Activated CD8-positive, alpha-beta memory T cell treated with anti-CD3 and anti-CD28 coated beads, Interleukin-2, amount 10 ng/mL, durations not matched to agents 7 days and 5 days (primary cell): ENCODE measurements at regions not wholly inside any gene's neighbourhood (a gene's known extent, or its start where the extent isn't known, plus 50 kb on each side); places are given as distances from the start of the nearest gene placed in this dataset.

Source experiments
- ATAC-seq: fragments of 150-1000 bp; cut with Tn5 transposase; one replicate; pipeline ENCODE4 v1.10.0; 2021; ENCODE audit warnings: moderate library complexity
- CTCF ChIA-PET: fragments of 350-600 bp; sonication (Branson Sonifier 250); formaldehyde crosslinking; loops from one replicate; lab custom pipeline; 2021; ENCODE audit warnings: antibody characterized with exemption; lab: Charles Lee
- DNase-seq: peaks from one replicate; pipeline ENCODE4 v3.0.0-alpha.2; 2020
- H3K27ac Mint-ChIP-seq: one replicate; pipeline ENCODE4 v1.8.0; 2021; ENCODE audit warnings: mild to moderate bottlenecking, mixed read lengths
- H3K27me3 Mint-ChIP-seq: one replicate; pipeline ENCODE4 v1.8.0; 2021; ENCODE audit warnings: mixed read lengths
- H3K36me3 Mint-ChIP-seq: one replicate; pipeline ENCODE4 v1.8.0; 2021; ENCODE audit warnings: mild to moderate bottlenecking, mixed read lengths
- H3K4me1 Mint-ChIP-seq: one replicate; pipeline ENCODE4 v1.8.0; 2021; ENCODE audit warnings: mixed read lengths
- H3K4me3 Mint-ChIP-seq: one replicate; pipeline ENCODE4 v1.8.0; 2021; ENCODE audit warnings: mild to moderate bottlenecking, moderate library complexity, mixed read lengths
- H3K9me3 Mint-ChIP-seq: one replicate; pipeline ENCODE4 v1.8.0; 2022; ENCODE audit warnings: low read depth, mixed read lengths

GRCh38 chr10:110404825-110405224, 92.9 kb upstream of the DUSP5 start:
- CTCF ChIA-PET: no interaction called here
- Mint-ChIP-seq H3K27ac (no peak overlapping the region), H3K9me3 (no peaks in the 10 kb centered on the region)

DNA sequence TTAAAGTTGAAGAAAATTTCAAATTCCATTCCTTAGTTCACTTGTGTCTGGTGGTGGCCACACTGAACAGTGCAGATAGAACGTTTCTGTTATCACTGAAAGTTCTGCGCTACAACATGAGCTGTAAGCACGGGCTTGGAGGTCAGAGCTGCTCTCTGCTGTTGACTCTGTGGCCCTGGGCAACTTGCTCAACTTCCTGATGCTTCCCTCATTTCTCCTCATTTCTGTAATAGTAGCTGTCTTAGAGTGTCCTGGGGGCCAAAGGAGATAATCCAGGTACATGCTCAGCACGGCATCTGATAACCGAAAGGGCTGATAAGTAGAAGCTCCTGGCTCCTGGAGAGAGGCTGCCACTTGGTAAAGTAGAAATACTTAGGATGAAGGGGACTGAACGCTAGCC, 92.3 kb upstream of the DUSP5 start:
- H3K4me3 Mint-ChIP-seq: no peak overlapping the region
- no peak for ATAC-seq
- CTCF ChIA-PET: no interaction called here
- peaks cover 2% of the 10 kb centered on the region for H3K36me3 Mint-ChIP-seq
- H3K27ac Mint-ChIP-seq: no peak overlapping the region
- no peaks in the 10 kb centered on the region for H3K9me3 Mint-ChIP-seq
- H3K4me1 Mint-ChIP-seq: peaks cover 43% of the 10 kb centered on the region
- H3K27me3 Mint-ChIP-seq: no peaks in the 10 kb centered on the region
- DNase-seq: no peak

More at GRCh38 chr10:110404825-110405224, 92.9 kb upstream of the DUSP5 start:
- ATAC-seq: no peak
- no peak for DNase-seq
- H3K4me1 Mint-ChIP-seq: peaks cover 44% of the 10 kb centered on the region
- H3K27me3 Mint-ChIP-seq: no peaks in the 10 kb centered on the region
- H3K4me3 Mint-ChIP-seq: no peak overlapping the region
- peaks cover under 1% of the 10 kb centered on the region for H3K36me3 Mint-ChIP-seq

GRCh38 chr10:110407301-110408170, 90.2 kb upstream of the DUSP5 start:
- no peaks in the 10 kb centered on the region for H3K27me3 Mint-ChIP-seq
- DNase-seq (no peak), ATAC-seq (no peak)
- no peaks in the 10 kb centered on the region for H3K9me3 Mint-ChIP-seq
- H3K4me3 Mint-ChIP-seq: no peak overlapping the region
- peaks cover 2% of the 10 kb centered on the region for H3K36me3 Mint-ChIP-seq
- peaks cover 40% of the 10 kb centered on the region for H3K4me1 Mint-ChIP-seq
- CTCF ChIA-PET: interaction anchor here (0.8 to 1.6 kb wide), 5 partner anchors 8 to 89 kb away, joined by 3 to 5 read pairs (median 4); no protein-coding TSS in a partner anchor
- no peak overlapping the region for H3K27ac Mint-ChIP-seq

GRCh38 chr10:110408203-110408871, 89.4 kb upstream of the DUSP5 start:
- Mint-ChIP-seq H3K36me3 (peaks cover 2% of the 10 kb centered on the region), H3K4me1 (peaks cover 48% of the 10 kb centered on the region), H3K27ac (no peak overlapping the region), H3K27me3 (no peaks in the 10 kb centered on the region), H3K9me3 (no peaks in the 10 kb centered on the region), H3K4me3 (no peak overlapping the region)
- DNase-seq (no peak), ATAC-seq (no peak)
- CTCF ChIA-PET: interaction anchor here (0.8 to 1.6 kb wide), 3 partner anchors 7 to 43 kb away, joined by 3 to 5 read pairs (median 5); no protein-coding TSS in a partner anchor

DNA sequence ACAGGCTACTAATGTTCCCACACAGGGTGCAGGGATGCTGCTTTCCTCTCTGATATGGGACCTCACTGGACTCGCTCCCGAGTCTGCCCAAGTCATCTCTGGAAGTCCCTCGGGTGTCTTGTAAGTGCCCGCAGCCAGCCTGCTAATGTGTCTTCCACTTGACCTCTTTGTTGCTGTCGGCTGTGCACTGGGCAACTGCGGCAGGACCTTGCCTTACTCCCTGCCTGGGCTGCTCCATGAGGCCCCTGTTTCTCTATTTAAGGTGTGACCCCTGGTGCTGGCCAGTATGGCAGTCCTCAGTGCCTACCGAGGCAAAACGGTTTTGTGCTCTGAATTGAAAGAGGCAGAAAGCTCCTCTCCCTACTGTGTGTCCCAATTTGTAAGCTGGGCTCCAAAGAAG, 88.8 kb upstream of the DUSP5 start:
- no peaks in the 10 kb centered on the region for H3K27me3 Mint-ChIP-seq
- DNase-seq (no peak), ATAC-seq (no peak)
- H3K36me3 Mint-ChIP-seq: peaks cover 2% of the 10 kb centered on the region
- H3K27ac Mint-ChIP-seq: no peak overlapping the region
- H3K4me1 Mint-ChIP-seq: peaks cover 51% of the 10 kb centered on the region
- H3K9me3 Mint-ChIP-seq: no peaks in the 10 kb centered on the region
- CTCF ChIA-PET: interaction anchor here (0.8 to 1.6 kb wide), 3 partner anchors 10 to 55 kb away, joined by 3 to 5 read pairs (median 3); no protein-coding TSS in a partner anchor
- H3K4me3 Mint-ChIP-seq: no peak overlapping the region

GRCh38 chr10:110409488-110409887, 88.2 kb upstream of the DUSP5 start:
- H3K36me3 Mint-ChIP-seq: peaks cover 2% of the 10 kb centered on the region
- ATAC-seq (no peak), DNase-seq (no peak)
- H3K4me3 Mint-ChIP-seq: no peak overlapping the region
- no peak overlapping the region for H3K27ac Mint-ChIP-seq
- H3K9me3 Mint-ChIP-seq: no peaks in the 10 kb centered on the region
- CTCF ChIA-PET: interaction anchor here (0.8 to 1.6 kb wide), 3 partner anchors 10 to 55 kb away, joined by 3 to 5 read pairs (median 3); no protein-coding TSS in a partner anchor
- no peaks in the 10 kb centered on the region for H3K27me3 Mint-ChIP-seq
- H3K4me1 Mint-ChIP-seq: peaks cover 51% of the 10 kb centered on the region

- DNase-seq (no peak), ATAC-seq (no peak)
- H3K9me3 Mint-ChIP-seq: no peaks in the 10 kb centered on the region
- H3K27me3 Mint-ChIP-seq: no peaks in the 10 kb centered on the region
- CTCF ChIA-PET: interaction anchor here (1.3 kb wide), 1 partner anchor 12 kb away, joined by 5 read pairs; no protein-coding TSS in a partner anchor
- no peak overlapping the region for H3K27ac Mint-ChIP-seq
- H3K36me3 Mint-ChIP-seq: peaks cover 2% of the 10 kb centered on the region
- H3K4me1 Mint-ChIP-seq: peaks cover 51% of the 10 kb centered on the region
- no peak overlapping the region for H3K4me3 Mint-ChIP-seq
These were observed 87.8 kb upstream of the DUSP5 start for GRCh38 chr10:110409926-110410325.

DNA sequence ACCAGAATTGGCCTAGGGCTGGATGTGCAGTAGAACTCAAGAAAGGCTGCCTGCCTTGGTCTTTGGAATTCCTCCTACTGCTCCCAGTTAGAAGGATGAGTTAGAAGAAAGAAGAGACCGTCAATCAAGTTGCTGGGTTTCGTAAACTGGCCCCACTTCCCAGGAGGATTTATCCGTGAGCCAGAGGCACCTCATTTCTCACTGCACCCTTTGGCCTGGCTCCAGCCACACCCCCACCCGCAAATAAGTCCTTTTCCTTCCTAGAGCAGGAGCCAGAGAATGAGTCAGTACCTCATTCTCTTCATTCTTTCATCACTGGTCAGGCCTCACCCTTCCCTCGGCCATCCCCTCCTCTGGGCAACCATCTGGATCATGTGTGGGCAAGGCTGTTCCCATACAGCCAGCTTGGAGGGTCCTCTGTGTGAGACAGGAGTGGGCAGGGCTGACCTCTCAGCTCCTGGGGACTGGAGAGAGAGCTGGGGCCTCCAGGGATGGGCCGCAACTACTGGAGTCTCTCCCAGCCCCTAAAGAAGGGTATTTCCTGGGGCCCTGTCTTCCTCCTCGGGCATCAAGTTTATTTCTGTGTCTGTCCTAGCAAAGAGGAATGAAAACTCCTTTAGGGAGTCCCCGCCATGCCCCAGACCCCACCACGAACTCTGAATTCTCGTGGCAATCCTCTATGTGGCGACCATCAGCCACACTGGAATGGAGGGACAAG, 87.2 kb upstream of the DUSP5 start:
- Mint-ChIP-seq H3K4me3 (no peak overlapping the region), H3K27ac (no peak overlapping the region), H3K27me3 (no peaks in the 10 kb centered on the region), H3K4me1 (peaks cover 54% of the 10 kb centered on the region), H3K36me3 (peaks cover 2% of the 10 kb centered on the region), H3K9me3 (no peaks in the 10 kb centered on the region)
- CTCF ChIA-PET: interaction anchor here (1.5 to 2.6 kb wide), 2 partner anchors 16 to 37 kb away, joined by 3 to 7 read pairs; no protein-coding TSS in a partner anchor
- no peak for ATAC-seq
- DNase-seq: no peak

- no peaks in the 10 kb centered on the region for H3K9me3 Mint-ChIP-seq
- H3K4me1 Mint-ChIP-seq: peaks cover 56% of the 10 kb centered on the region
- no peaks in the 10 kb centered on the region for H3K27me3 Mint-ChIP-seq
- H3K4me3 Mint-ChIP-seq: no peak overlapping the region
- peaks cover 2% of the 10 kb centered on the region for H3K36me3 Mint-ChIP-seq
- CTCF ChIA-PET: interaction anchor here (0.9 to 4.2 kb wide), 4 partner anchors 16 to 87 kb away, joined by 3 to 19 read pairs (median 6); partner anchors contain the start of gene DUSP5
- H3K27ac Mint-ChIP-seq: peak overlapping the region; percentile 2
- ATAC-seq: no peak
- DNase-seq: no peak
These were observed 86.7 kb upstream of the DUSP5 start for GRCh38 chr10:110411047-110411410.

DNA sequence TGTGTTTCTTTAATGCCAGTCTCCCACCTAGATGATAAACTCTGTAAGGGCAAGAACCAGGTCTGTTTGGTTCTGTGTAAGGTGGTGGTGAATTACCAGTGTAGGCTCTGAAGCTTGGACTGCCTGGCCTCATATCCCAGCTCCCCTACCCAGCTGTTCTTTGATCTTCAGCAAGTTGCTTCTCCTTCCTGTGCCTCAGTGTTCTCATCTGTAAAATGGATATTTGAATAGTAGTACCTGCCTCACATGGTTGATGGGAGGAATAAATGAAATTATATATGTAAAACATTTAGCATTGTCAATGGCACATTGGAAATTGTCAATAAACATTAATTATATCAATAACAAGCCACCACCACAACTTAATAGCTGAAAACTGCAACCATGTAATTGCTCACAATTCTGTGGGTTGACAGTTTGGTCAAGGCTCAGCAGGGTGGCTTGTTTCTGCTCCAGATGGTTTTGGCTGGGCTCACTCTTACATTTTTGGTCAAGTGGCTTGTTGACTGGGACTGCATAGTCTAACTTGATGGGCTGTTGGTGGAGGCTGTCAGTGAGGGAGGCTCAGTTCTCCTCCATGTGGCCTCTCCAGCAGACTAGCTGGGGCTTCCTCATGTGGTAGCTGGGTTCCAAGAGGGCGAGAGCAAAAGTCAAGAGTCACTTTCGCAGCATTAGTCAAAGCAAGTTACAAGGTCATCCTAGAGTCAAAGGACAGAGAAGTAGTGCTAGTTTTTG, 84.5 kb upstream of the DUSP5 start:
- DNase-seq (peak; percentile 66), ATAC-seq (no peak)
- H3K27me3 Mint-ChIP-seq: no peaks in the 10 kb centered on the region
- peak overlapping the region; percentile 85 for H3K27ac Mint-ChIP-seq
- peak overlapping the region; percentile 21 for H3K4me3 Mint-ChIP-seq
- no peaks in the 10 kb centered on the region for H3K9me3 Mint-ChIP-seq
- peaks cover 4% of the 10 kb centered on the region for H3K36me3 Mint-ChIP-seq
- CTCF ChIA-PET: interaction anchor here (1.1 to 6.2 kb wide), 8 partner anchors 12 to 135 kb away, joined by 3 to 55 read pairs (median 13); partner anchors contain the start of gene DUSP5
- H3K4me1 Mint-ChIP-seq: peaks cover 67% of the 10 kb centered on the region

DNA sequence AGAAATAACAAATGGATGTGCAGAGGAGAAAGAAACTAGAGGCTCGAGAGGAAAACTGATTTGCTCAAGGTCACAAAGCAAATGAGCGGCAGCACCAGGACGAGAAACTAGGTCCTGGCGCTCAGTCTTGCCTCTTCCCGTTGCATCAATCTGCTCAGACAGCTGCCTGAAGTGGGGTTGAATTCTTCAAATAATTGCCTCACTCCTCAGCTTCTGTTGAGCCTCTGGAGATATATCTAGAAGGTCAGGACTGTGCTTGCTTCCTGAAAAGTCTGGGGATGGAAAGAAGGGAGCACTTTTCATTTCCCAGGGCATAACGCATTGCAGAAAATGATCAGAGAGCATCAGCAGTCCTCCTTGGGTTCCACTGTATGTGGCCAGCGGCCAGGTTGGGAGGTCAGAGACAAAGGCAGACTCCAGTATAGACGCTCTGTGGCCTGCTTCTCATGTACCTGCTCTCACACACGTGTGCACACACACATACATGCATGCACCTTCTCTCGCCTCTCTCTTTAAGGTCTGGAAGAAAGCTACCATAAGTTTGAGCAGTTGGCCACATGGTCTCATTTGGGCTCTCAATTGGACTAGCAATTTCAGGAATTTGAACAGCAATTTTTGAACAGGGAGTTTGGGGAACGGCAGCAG, 83.7 kb upstream of the DUSP5 start:
- H3K9me3 Mint-ChIP-seq: no peaks in the 10 kb centered on the region
- ATAC-seq (peak; percentile 28), DNase-seq (no peak)
- CTCF ChIA-PET: interaction anchor here (1.0 to 6.2 kb wide), 10 partner anchors 11 to 135 kb away, joined by 3 to 55 read pairs (median 5); partner anchors contain the start of gene DUSP5
- no peaks in the 10 kb centered on the region for H3K27me3 Mint-ChIP-seq
- peak overlapping the region; percentile 7 for H3K4me3 Mint-ChIP-seq
- H3K4me1 Mint-ChIP-seq: peaks cover 70% of the 10 kb centered on the region
- H3K36me3 Mint-ChIP-seq: peaks cover 5% of the 10 kb centered on the region
- peak overlapping the region; percentile 85 for H3K27ac Mint-ChIP-seq
